A673 (cell line): ENCODE measurements at regions not wholly inside any gene's neighbourhood (a gene's known extent, or its start where the extent isn't known, plus 50 kb on each side); places are given as distances from the start of the nearest gene placed in this dataset.

ENCODE experiments used
- CTCF ChIP-seq: fragments of 300-800, 200-600 bp; sonication (generic); conservative IDR thresholded peaks from 2 replicates; pipeline ENCODE4 v1.5.1; 2017; ENCODE audit warnings: low read depth, mild to moderate bottlenecking, antibody characterized with exemption, low read length, moderate library complexity, mixed read lengths
- EZH2 ChIP-seq: fragments of 200-600 bp; sonication (generic); IDR thresholded peaks from 2 replicates; pipeline ENCODE4 v1.6.1; 2017; ENCODE audit warnings: borderline replicate concordance, low read depth, mild to moderate bottlenecking, mixed read lengths, antibody characterized with exemption, low read length; ENCODE audit not compliant: poor library complexity, severe bottlenecking

GRCh38 chr5:9790276-9790675, 160.1 kb upstream of the TAS2R1 start:
- TF ChIP-seq CTCF (no peak), EZH2 (no peak)
